ENCODE measurements at regions not wholly inside any gene's neighbourhood (a gene's known extent, or its start where the extent isn't known, plus 50 kb on each side); places are given as distances from the start of the nearest gene placed in this dataset.

DNA sequence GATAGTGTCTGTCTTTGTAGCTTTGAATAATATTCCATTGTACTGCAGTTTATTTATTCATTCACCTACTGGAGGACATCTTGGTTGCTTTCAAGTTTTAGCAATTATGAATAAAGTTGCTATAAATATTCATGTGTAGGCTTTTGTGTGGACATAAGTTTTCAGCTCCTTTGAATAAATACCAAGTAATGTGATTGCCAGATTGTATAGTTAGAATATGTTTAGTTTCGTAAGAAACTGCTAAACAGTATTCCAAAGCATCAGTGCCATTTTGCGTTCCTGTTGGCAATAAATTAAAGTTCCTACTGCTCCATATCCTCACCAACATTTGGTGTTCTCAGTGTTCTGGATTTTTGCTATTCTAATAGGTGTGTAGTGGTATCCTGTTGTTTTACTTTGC lies 311.7 kb upstream of the FMN2 start:
- no peak overlapping the region for H3K27ac ChIP-seq

DNA sequence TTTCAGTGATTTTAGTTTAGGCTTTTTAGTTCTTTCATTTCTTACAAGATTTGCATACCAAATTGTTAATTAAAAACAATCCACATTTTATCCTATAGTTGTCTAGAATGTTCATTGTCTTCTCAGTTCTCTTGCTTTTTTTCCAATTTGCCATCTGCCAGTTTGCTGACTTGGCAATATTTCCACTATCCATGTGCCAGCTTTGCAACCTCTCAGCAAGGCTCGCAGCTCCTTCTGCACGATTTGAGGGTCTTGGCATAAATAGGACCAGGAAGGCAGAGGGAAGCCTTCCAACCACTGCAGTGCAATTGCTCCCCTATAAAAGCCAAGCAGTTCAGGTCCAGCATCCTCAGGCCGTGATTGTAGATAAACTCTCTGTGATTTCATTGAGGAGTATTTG lies 306.8 kb upstream of the FMN2 start:
- Histone ChIP-seq H3K4me3 (no peak overlapping the region), H3K27ac (no peak overlapping the region), H3K9me3 (peaks cover 4% of the 10 kb centered on the region), H3K4me1 (no peaks in the 10 kb centered on the region), H3K36me3 (no peaks in the 10 kb centered on the region), H3K27me3 (no peaks in the 10 kb centered on the region)
- WGBS = 46% methylated on average over 3 of the region's 3 CpGs
- TF ChIP-seq POLR2A (IDR thresholded peaks at IDR 0.05) (no peak), EP300 (IDR thresholded peaks at IDR 0.05) (no peak), POLR2AphosphoS5 (IDR thresholded peaks at IDR 0.05) (no peak)
- TF ChIP-seq, protein P1, sequence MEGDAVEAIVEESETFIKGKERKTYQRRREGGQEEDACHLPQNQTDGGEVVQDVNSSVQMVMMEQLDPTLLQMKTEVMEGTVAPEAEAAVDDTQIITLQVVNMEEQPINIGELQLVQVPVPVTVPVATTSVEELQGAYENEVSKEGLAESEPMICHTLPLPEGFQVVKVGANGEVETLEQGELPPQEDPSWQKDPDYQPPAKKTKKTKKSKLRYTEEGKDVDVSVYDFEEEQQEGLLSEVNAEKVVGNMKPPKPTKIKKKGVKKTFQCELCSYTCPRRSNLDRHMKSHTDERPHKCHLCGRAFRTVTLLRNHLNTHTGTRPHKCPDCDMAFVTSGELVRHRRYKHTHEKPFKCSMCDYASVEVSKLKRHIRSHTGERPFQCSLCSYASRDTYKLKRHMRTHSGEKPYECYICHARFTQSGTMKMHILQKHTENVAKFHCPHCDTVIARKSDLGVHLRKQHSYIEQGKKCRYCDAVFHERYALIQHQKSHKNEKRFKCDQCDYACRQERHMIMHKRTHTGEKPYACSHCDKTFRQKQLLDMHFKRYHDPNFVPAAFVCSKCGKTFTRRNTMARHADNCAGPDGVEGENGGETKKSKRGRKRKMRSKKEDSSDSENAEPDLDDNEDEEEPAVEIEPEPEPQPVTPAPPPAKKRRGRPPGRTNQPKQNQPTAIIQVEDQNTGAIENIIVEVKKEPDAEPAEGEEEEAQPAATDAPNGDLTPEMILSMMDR (IDR thresholded peaks at IDR 0.05) = no peak
- no peak for DNase-seq (ENCODE audit: low spot score in 2 of 2)

More for the DNA sequence above, 311.7 kb upstream of the FMN2 start:
- H3K4me1 ChIP-seq = no peaks in the 10 kb centered on the region
- WGBS = 87% methylated on average over 2 of the region's 2 CpGs
- no peaks in the 10 kb centered on the region for H3K27me3 ChIP-seq
- no peaks in the 10 kb centered on the region for H3K36me3 ChIP-seq
- no peak for DNase-seq (ENCODE audit: low spot score in 2 of 2)
- no peak for TF ChIP-seq POLR2A (IDR thresholded peaks at IDR 0.05)
- TF ChIP-seq, protein P1 (IDR thresholded peaks at IDR 0.05) = no peak
- TF ChIP-seq EP300 (IDR thresholded peaks at IDR 0.05) = no peak
- TF ChIP-seq POLR2AphosphoS5 (IDR thresholded peaks at IDR 0.05) = no peak
- no peaks in the 10 kb centered on the region for H3K9me3 ChIP-seq
- no peak overlapping the region for H3K4me3 ChIP-seq

DNA sequence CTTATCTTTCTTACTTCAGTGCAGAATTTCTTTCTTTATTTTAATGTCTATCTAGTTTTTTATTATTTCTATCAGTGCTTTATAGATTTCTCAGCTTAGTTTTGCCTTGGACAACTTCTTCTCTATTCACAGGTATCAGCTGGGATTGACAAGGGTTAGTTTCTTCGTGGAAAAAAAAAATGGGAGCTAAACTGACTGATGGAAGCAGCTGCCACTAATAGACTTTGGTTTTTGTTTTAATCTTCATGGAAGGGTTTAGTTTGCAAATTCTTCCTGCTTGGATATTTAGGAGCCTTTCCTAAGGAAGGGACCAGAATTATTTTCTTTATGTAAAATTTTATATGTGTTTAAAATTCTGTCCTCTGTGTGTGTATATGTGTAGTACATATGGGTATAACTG lies 306.1 kb upstream of the FMN2 start:
- TF ChIP-seq POLR2A (IDR thresholded peaks at IDR 0.05) = no peak
- TF ChIP-seq EP300 (IDR thresholded peaks at IDR 0.05) = no peak
- TF ChIP-seq, protein P1 (IDR thresholded peaks at IDR 0.05) = no peak
- no peak for TF ChIP-seq POLR2AphosphoS5 (IDR thresholded peaks at IDR 0.05)
- H3K36me3 ChIP-seq = no peaks in the 10 kb centered on the region
- no peak overlapping the region for H3K4me3 ChIP-seq
- no peaks in the 10 kb centered on the region for H3K4me1 ChIP-seq
- H3K9me3 ChIP-seq = peaks cover 4% of the 10 kb centered on the region
- no peaks in the 10 kb centered on the region for H3K27me3 ChIP-seq
- whole genome bisulfite sequencing = 73% methylated on average over 1 of the region's 1 CpG
- no peak for DNase-seq (ENCODE audit: low spot score in 2 of 2)
- H3K27ac ChIP-seq = no peak overlapping the region

DNA sequence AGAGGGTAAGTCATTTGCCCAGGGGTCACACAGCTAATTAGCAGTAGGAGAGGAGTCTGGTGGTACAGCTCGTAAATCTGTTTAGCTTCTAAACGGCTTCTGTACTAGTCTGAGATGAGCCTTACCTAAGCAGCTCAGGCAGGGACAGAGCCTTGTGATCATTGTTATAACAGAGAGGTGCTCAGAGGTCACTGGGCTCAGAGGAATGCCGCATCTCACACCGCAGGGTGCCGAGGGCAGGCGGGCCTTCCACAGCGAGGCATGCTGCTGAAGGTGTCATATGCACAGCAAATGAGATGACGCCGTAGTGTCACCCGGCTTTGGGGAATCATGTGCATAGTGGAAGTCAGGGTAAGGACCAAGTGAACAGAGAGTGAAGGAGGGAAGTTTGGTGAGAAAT lies 305.2 kb upstream of the FMN2 start:
- H3K27me3 ChIP-seq = no peaks in the 10 kb centered on the region
- no peaks in the 10 kb centered on the region for H3K4me1 ChIP-seq
- no peak overlapping the region for H3K4me3 ChIP-seq
- H3K36me3 ChIP-seq = no peaks in the 10 kb centered on the region
- no peak for DNase-seq (ENCODE audit: low spot score in 2 of 2)
- H3K9me3 ChIP-seq = peaks cover 4% of the 10 kb centered on the region
- WGBS = 82% methylated on average over 10 of the region's 10 CpGs
- H3K27ac ChIP-seq = no peak overlapping the region
- TF ChIP-seq, protein P1 (IDR thresholded peaks at IDR 0.05) = no peak

DNA sequence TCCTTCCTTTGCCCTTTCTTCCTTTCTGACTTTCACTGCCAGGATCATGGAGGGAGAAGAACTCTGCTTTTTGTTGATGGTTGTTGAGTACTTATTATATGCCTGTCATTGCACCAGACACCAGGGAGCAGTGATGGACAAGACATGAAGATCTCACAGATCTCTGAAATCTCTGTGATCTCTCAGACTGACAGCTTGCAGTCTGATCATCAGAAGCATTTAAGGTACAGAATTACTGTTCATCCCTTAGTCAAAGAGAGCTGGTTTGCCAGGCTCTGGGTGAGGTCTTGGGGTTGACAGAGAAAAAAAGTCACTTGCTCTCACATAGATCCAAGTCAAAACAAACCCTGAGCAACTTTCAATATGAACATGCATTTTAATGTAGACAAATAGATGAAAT lies 299.5 kb upstream of the FMN2 start:
- no peak overlapping the region for H3K27ac ChIP-seq
- H3K4me3 ChIP-seq = no peak overlapping the region
- no peaks in the 10 kb centered on the region for H3K27me3 ChIP-seq
- no peaks in the 10 kb centered on the region for H3K36me3 ChIP-seq
- no peak for DNase-seq (ENCODE audit: low spot score in 2 of 2)
- no peaks in the 10 kb centered on the region for H3K4me1 ChIP-seq
- H3K9me3 ChIP-seq = peaks cover 4% of the 10 kb centered on the region
- TF ChIP-seq POLR2AphosphoS5 (IDR thresholded peaks at IDR 0.05) = no peak
- TF ChIP-seq, protein P1 (IDR thresholded peaks at IDR 0.05) = no peak
- TF ChIP-seq EP300 (IDR thresholded peaks at IDR 0.05) = no peak
- no peak for TF ChIP-seq POLR2A (IDR thresholded peaks at IDR 0.05)

Data from suprapubic skin (tissue), 4 donors.